Smooth muscle cell (in vitro differentiated cells): ENCODE measurements at regions not wholly inside any gene's neighbourhood (a gene's known extent, or its start where the extent isn't known, plus 50 kb on each side); places are given as distances from the start of the nearest gene placed in this dataset.

Experiments used
- DNase-seq: peaks from one replicate; lab custom pipeline; 2025; ENCODE audit not compliant: unreplicated experiment; lab: John Stamatoyannopoulos, UW
- H2AFZ ChIP-seq: fragments of 200-600 bp; sonication (generic); 2 replicates; pipeline ENCODE4 v1.6.0; 2016; ENCODE audit warnings: antibody characterized with exemption, low read depth, mild to moderate bottlenecking
- H3F3A ChIP-seq: fragments of 200-600 bp; sonication (generic); 2 replicates; pipeline ENCODE4 v1.6.0; 2017; ENCODE audit warnings: antibody characterized with exemption, low read depth
- H3K27ac ChIP-seq: fragments of 200-600 bp; sonication (generic); 2 replicates; pipeline ENCODE4 v1.5.1; 2016; ENCODE audit warnings: low read depth, mild to moderate bottlenecking
- H3K27me3 ChIP-seq: fragments of 200-600 bp; sonication (generic); 2 replicates; pipeline ENCODE4 v1.6.1; 2016; ENCODE audit warnings: low read depth, mild to moderate bottlenecking
- H3K36me3 ChIP-seq: fragments of 200-600 bp; sonication (generic); 2 replicates; pipeline ENCODE4 v1.5.1; 2016; ENCODE audit warnings: low read depth
- H3K4me1 ChIP-seq: fragments of 200-600 bp; sonication (generic); 2 replicates; pipeline ENCODE4 v1.5.1; 2016; ENCODE audit warnings: low read depth
- H3K4me2 ChIP-seq: fragments of 200-600 bp; sonication (generic); 2 replicates; pipeline ENCODE4 v1.6.0; 2016; ENCODE audit warnings: mild to moderate bottlenecking
- H3K4me3 ChIP-seq: fragments of 200-600 bp; sonication (generic); 2 replicates; pipeline ENCODE4 v1.5.1; 2016; ENCODE audit warnings: mild to moderate bottlenecking
- H3K79me2 ChIP-seq: fragments of 200-600 bp; sonication (generic); 2 replicates; pipeline ENCODE4 v1.6.0; 2016; ENCODE audit warnings: low read depth, mild to moderate bottlenecking
- H3K9ac ChIP-seq: fragments of 200-600 bp; sonication (generic); 2 replicates; pipeline ENCODE4 v1.6.0; 2016; ENCODE audit warnings: low read depth
- H3K9me3 ChIP-seq: fragments of 200-600 bp; sonication (generic); replicated peaks from 2 replicates; pipeline ENCODE4 v1.5.1; 2016; ENCODE audit warnings: low read depth
- H4K20me1 ChIP-seq: fragments of 200-600 bp; sonication (generic); 2 replicates; pipeline ENCODE4 v1.6.0; 2016; ENCODE audit warnings: low read depth
- WGBS: methylation state at CpG from one replicate; pipeline ENCODE4 v1.1.7; 2016; ENCODE audit warnings: low lambda C conversion rate; 5-methylcytosine and 5-hydroxymethylcytosine counted together
- TF ChIP-seq, protein P1 (sequence below): fragments of 200-600 bp; sonication (generic); IDR thresholded peaks from 2 replicates; pipeline ENCODE4 v1.5.1; 2017; ENCODE audit warnings: borderline replicate concordance, mild to moderate bottlenecking, antibody characterized with exemption; ENCODE audit not compliant: insufficient read depth, poor library complexity, severe bottlenecking

DNA sequence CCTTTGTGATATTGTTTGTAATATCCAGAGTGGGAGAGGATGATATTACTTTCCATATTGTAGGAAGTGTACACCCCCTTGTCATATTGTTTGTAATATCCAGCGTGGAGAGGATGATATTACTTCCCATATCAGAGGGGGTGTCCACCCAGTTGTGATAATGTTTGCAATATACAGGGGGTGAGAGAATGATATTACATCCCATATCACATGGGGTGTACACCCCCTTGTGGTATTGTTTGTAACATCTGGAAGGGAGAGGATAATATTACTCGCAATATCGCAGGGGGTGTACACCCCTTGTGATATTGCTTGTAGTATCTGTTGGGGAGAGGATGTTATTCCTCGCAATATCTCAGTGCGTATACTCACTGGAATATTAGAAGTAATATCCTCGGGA is 61.5 kb downstream of the PRSS23 start:
- Histone ChIP-seq H3K36me3 (no peaks in the 10 kb centered on the region), H3K79me2 (no peaks in the 10 kb centered on the region), H3K27ac (no peak overlapping the region), H3F3A (no peaks in the 10 kb centered on the region), H3K4me2 (no peak overlapping the region), H3K27me3 (no peaks in the 10 kb centered on the region), H2AFZ (no peak overlapping the region), H3K4me1 (no peaks in the 10 kb centered on the region), H3K9me3 (no peaks in the 10 kb centered on the region), H3K9ac (no peak overlapping the region), H3K4me3 (no peak overlapping the region), H4K20me1 (no peaks in the 10 kb centered on the region)
- DNase-seq, result no peak
- 96% methylated on average over 6 of the region's 6 CpGs for WGBS
- TF ChIP-seq, protein P1, sequence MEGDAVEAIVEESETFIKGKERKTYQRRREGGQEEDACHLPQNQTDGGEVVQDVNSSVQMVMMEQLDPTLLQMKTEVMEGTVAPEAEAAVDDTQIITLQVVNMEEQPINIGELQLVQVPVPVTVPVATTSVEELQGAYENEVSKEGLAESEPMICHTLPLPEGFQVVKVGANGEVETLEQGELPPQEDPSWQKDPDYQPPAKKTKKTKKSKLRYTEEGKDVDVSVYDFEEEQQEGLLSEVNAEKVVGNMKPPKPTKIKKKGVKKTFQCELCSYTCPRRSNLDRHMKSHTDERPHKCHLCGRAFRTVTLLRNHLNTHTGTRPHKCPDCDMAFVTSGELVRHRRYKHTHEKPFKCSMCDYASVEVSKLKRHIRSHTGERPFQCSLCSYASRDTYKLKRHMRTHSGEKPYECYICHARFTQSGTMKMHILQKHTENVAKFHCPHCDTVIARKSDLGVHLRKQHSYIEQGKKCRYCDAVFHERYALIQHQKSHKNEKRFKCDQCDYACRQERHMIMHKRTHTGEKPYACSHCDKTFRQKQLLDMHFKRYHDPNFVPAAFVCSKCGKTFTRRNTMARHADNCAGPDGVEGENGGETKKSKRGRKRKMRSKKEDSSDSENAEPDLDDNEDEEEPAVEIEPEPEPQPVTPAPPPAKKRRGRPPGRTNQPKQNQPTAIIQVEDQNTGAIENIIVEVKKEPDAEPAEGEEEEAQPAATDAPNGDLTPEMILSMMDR, result peak; percentile 10

DNA sequence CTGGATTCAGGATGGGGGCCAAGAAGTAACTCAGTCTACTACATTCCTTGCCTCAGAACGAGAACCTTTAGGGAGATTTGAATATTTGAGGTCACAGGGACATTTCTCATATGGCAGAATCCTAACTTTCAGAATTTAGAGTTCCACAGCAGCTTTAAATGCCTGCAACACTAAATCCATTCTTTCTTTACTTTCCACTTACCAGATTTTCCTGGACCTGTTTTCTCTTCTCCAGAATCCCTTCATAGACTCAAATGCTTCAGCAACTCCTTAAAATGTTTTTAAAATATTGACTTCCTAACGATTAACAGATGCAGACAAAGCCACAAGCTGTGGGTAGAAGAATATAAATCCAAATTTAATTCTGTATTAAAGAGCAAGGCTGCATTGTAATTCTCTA is 63.1 kb downstream of the PRSS23 start:
- H2AFZ ChIP-seq, result no peak overlapping the region
- H3K9me3 ChIP-seq, result no peaks in the 10 kb centered on the region
- H3K36me3 ChIP-seq, result no peaks in the 10 kb centered on the region
- TF ChIP-seq, protein P1, result no peak
- no peaks in the 10 kb centered on the region for H3F3A ChIP-seq
- H3K9ac ChIP-seq, result no peak overlapping the region
- DNase-seq, result no peak
- H3K27ac ChIP-seq, result no peak overlapping the region
- H4K20me1 ChIP-seq, result no peaks in the 10 kb centered on the region
- no peak overlapping the region for H3K4me3 ChIP-seq
- H3K27me3 ChIP-seq, result no peaks in the 10 kb centered on the region
- no peaks in the 10 kb centered on the region for H3K4me1 ChIP-seq
- no peak overlapping the region for H3K4me2 ChIP-seq
- 53% methylated on average over 2 of the region's 2 CpGs for WGBS
- H3K79me2 ChIP-seq, result no peaks in the 10 kb centered on the region

- TF ChIP-seq, protein P1, result no peak
- Histone ChIP-seq H3K79me2 (no peaks in the 10 kb centered on the region), H3K4me2 (no peak overlapping the region)
Observed at GRCh38 chr11:86865436-86865835, 65.1 kb downstream of the PRSS23 start.

DNA sequence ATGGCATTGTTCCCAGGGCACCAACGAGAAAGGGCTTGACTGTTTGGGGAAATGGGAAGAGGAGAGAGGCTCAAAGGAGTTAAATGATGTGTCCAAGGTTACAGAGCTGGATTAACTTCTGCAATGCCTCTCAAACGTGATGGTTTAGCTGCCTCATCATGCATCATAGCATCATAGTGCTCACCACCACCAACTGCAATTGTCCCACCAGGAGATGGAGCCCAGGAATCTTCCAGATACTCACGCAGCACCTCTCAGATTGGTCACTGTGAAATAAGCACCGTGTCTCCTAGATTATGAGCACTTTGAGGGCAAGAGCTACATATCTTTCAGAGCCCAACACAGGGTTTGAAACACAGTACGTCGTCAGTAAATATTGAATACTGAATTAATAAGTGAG is 69.2 kb downstream of the PRSS23 start:
- TF ChIP-seq, protein P1, result no peak
- Histone ChIP-seq H2AFZ (no peak overlapping the region), H4K20me1 (no peaks in the 10 kb centered on the region), H3K79me2 (no peaks in the 10 kb centered on the region), H3K9me3 (no peaks in the 10 kb centered on the region), H3F3A (no peaks in the 10 kb centered on the region), H3K27me3 (no peaks in the 10 kb centered on the region), H3K36me3 (no peaks in the 10 kb centered on the region), H3K4me2 (no peak overlapping the region), H3K27ac (no peak overlapping the region), H3K4me3 (no peak overlapping the region), H3K4me1 (no peaks in the 10 kb centered on the region), H3K9ac (no peak overlapping the region)
- no peak for DNase-seq
- WGBS, result 71% methylated on average over 6 of the region's 6 CpGs

More at GRCh38 chr11:86865436-86865835, 65.1 kb downstream of the PRSS23 start:
- Histone ChIP-seq H3K27me3 (no peaks in the 10 kb centered on the region), H3K4me3 (no peak overlapping the region), H4K20me1 (no peaks in the 10 kb centered on the region), H3K9ac (no peak overlapping the region), H3K36me3 (no peaks in the 10 kb centered on the region), H3K9me3 (no peaks in the 10 kb centered on the region), H2AFZ (no peak overlapping the region), H3K27ac (no peak overlapping the region), H3K4me1 (no peaks in the 10 kb centered on the region), H3F3A (no peaks in the 10 kb centered on the region)
- WGBS, result 100% methylated on average over 1 of the region's 1 CpG
- DNase-seq, result no peak
